T-helper 1 cell treated with Interleukin-12 subunit alpha and Interleukin-12 subunit beta and Interleukin-4 antibody, amounts not matched to agents 30 ng/mL and 1 ng/mL, for 36 hours (primary cell): ENCODE measurements at regions not wholly inside any gene's neighbourhood (a gene's known extent, or its start where the extent isn't known, plus 50 kb on each side); places are given as distances from the start of the nearest gene placed in this dataset.

Source experiments
- intact Hi-C: fragments of 100-400 bp; cut with micrococcal nuclease; formaldehyde crosslinking; loops from one replicate; pipeline ENCODE4 v1.15.1; 2024

GRCh38 chr3:180531303-180532278, 70.4 kb upstream of the TTC14 start:
- intact Hi-C loops: no loop called here

GRCh38 chr3:180534828-180535227, 67.1 kb upstream of the TTC14 start:
- intact Hi-C loops: no loop called here

- intact Hi-C loops: no loop called here
Measured at GRCh38 chr3:180538493-180538892, 63.5 kb upstream of the TTC14 start.

- intact Hi-C loops: no loop called here
Measured at GRCh38 chr3:180543877-180544276, 58.1 kb upstream of the TTC14 start.

GRCh38 chr3:180546863-180547262, 55.1 kb upstream of the TTC14 start:
- intact Hi-C loops: no loop called here

- intact Hi-C loops: no loop called here
Measured at GRCh38 chr3:180548050-180548449, 53.9 kb upstream of the TTC14 start.
